ENCODE measurements at regions not wholly inside any gene's neighbourhood (a gene's known extent, or its start where the extent isn't known, plus 50 kb on each side); places are given as distances from the start of the nearest gene placed in this dataset.

DNA sequence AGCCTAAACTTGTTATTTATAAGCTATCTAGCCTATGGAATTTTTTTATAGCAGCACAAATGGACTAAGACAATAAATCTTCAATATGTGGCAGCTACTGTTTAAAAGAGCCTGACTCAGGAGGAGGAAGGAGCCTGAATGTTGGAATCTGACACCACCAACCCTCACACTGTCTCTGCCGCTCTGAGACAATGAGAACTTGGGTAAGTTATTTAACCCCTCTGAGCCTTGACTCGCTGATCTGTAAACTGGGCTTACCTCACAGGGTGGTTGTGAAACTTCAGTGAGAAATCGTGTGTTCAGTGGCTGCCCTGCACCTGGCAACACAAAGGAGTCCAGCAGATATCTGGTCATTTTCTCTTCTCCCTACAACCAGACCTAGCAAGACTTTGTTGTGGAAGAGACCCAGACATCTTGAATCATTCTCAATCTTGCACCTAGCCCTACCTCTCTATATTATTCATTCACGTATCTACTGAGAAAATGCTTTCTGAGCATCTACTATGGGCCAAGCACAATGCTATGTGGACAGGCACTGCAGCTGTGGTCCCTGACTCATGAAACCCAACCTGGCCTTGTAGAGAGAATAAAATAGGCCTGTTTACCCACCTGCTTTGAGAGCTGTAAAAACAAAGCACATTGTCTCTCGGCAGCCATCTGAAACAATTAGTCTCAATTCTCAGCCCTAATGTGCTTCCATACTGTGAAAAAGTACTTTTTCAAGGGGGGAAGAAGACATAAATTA lies 81.9 kb upstream of the SLC25A36 start:
- Histone ChIP-seq H3K27me3 (ENCODE audit: control insufficient read depth in 3 of 3, insufficient read depth in 3 of 3, low read length in 2 of 3) (no peaks in the 10 kb centered on the region), H3K4me1 (ENCODE audit: control insufficient read depth in 5 of 5, insufficient read depth in 5 of 5, low read length in 5 of 5) (peaks cover 0 to 3% (median 0%) of the 10 kb centered on the region in 5 donors), H3K9ac (ENCODE audit: insufficient read depth in 1 of 2, low read length in 2 of 2) (no peak overlapping the region), H3K4me3 (no peak overlapping the region), H3K36me3 (ENCODE audit: control insufficient read depth in 4 of 4, insufficient read depth in 4 of 4, low read length in 4 of 4) (no peaks in the 10 kb centered on the region), H3K27ac (ENCODE audit: low read depth in 1 of 2, low read length in 1 of 2) (no peak overlapping the region), H3K9me3 (ENCODE audit: control insufficient read depth in 4 of 4, insufficient read depth in 3 of 4, low read length in 3 of 4) (peaks cover 0 to 2% (median 0%) of the 10 kb centered on the region in 4 donors)
- no peak for ATAC-seq (ENCODE audit: insufficient read depth, low FRiP score)
- no peak for DNase-seq
- TF ChIP-seq, protein P1, sequence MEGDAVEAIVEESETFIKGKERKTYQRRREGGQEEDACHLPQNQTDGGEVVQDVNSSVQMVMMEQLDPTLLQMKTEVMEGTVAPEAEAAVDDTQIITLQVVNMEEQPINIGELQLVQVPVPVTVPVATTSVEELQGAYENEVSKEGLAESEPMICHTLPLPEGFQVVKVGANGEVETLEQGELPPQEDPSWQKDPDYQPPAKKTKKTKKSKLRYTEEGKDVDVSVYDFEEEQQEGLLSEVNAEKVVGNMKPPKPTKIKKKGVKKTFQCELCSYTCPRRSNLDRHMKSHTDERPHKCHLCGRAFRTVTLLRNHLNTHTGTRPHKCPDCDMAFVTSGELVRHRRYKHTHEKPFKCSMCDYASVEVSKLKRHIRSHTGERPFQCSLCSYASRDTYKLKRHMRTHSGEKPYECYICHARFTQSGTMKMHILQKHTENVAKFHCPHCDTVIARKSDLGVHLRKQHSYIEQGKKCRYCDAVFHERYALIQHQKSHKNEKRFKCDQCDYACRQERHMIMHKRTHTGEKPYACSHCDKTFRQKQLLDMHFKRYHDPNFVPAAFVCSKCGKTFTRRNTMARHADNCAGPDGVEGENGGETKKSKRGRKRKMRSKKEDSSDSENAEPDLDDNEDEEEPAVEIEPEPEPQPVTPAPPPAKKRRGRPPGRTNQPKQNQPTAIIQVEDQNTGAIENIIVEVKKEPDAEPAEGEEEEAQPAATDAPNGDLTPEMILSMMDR (IDR thresholded peaks at IDR 0.05; ENCODE audit: control extremely low read depth, extremely low read depth) = no peak
- 74 to 80% methylated on average over 5 of the region's 5 CpGs for WGBS, 2 donors

GRCh38 chr3:140863580-140864009 lies 78.0 kb upstream of the SLC25A36 start:
- H3K4me3 ChIP-seq = no peak overlapping the region

DNA sequence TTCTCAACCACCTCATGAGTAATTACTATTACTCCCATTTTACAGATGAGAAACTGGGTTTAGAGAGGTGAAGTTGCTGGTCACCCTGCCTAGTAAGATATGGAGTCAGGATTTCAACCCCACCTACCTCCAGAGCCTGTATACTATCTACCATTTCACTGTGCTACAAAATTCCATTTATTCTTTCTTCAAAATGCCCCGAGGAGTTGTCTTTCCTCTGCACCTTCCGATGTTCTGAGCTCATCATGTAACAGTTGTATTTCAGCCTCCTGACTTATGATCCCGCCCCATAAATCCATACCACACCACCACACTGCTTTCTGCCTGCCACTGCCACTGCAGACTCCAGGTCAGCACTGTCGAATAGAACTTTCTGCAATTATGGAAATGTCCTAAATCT lies 71.3 kb upstream of the SLC25A36 start:
- H3K9me3 ChIP-seq (ENCODE audit: control insufficient read depth in 4 of 4, insufficient read depth in 3 of 4, low read length in 3 of 4) = peaks cover 0 to 2% (median 0%) of the 10 kb centered on the region in 4 donors
- WGBS, 2 donors = 88 to 92% methylated on average over 4 of the region's 4 CpGs
- no peaks in the 10 kb centered on the region for H3K27me3 ChIP-seq (ENCODE audit: control insufficient read depth in 3 of 3, insufficient read depth in 3 of 3, low read length in 2 of 3)
- H3K36me3 ChIP-seq (ENCODE audit: control insufficient read depth in 4 of 4, insufficient read depth in 4 of 4, low read length in 4 of 4) = no peaks in the 10 kb centered on the region
- H3K27ac ChIP-seq (ENCODE audit: low read depth in 1 of 2, low read length in 1 of 2) = no peak overlapping the region
- no peak for ATAC-seq (ENCODE audit: insufficient read depth, low FRiP score)
- H3K9ac ChIP-seq (ENCODE audit: insufficient read depth in 1 of 2, low read length in 2 of 2) = no peak overlapping the region
- H3K4me1 ChIP-seq (ENCODE audit: control insufficient read depth in 5 of 5, insufficient read depth in 5 of 5, low read length in 5 of 5) = no peaks in the 10 kb centered on the region
- no peak for DNase-seq
- H3K4me3 ChIP-seq = no peak overlapping the region
- TF ChIP-seq, protein P1 (IDR thresholded peaks at IDR 0.05; ENCODE audit: control extremely low read depth, extremely low read depth) = no peak

More at GRCh38 chr3:140863580-140864009, 78.0 kb upstream of the SLC25A36 start:
- Histone ChIP-seq H3K9me3 (ENCODE audit: control insufficient read depth in 4 of 4, insufficient read depth in 3 of 4, low read length in 3 of 4) (peaks cover 0 to 2% (median 0%) of the 10 kb centered on the region in 4 donors), H3K4me1 (ENCODE audit: control insufficient read depth in 5 of 5, insufficient read depth in 5 of 5, low read length in 5 of 5) (peaks cover 0 to 3% (median 0%) of the 10 kb centered on the region in 5 donors), H3K9ac (ENCODE audit: insufficient read depth in 1 of 2, low read length in 2 of 2) (no peak overlapping the region), H3K27ac (ENCODE audit: low read depth in 1 of 2, low read length in 1 of 2) (no peak overlapping the region), H3K36me3 (ENCODE audit: control insufficient read depth in 4 of 4, insufficient read depth in 4 of 4, low read length in 4 of 4) (no peaks in the 10 kb centered on the region), H3K27me3 (ENCODE audit: control insufficient read depth in 3 of 3, insufficient read depth in 3 of 3, low read length in 2 of 3) (no peaks in the 10 kb centered on the region)
- ATAC-seq (ENCODE audit: insufficient read depth, low FRiP score) (no peak), DNase-seq (peak; percentile 59 to 78 (median 76))
- TF ChIP-seq, protein P1 (IDR thresholded peaks at IDR 0.05; ENCODE audit: control extremely low read depth, extremely low read depth) = peak; percentile 18
- 6 to 7% methylated on average over 6 of the region's 6 CpGs for WGBS, 2 donors
